HG03469 (cell line): ENCODE measurements at regions not wholly inside any gene's neighbourhood (a gene's known extent, or its start where the extent isn't known, plus 50 kb on each side); places are given as distances from the start of the nearest gene placed in this dataset.
"Not testable (repeated sequence)": the region's sequence is repeated elsewhere in the genome, so short reads cannot be mapped to it uniquely, and the experiment has no call there.

Experiments used
- ATAC-seq: cut with Tn5 transposase; IDR thresholded peaks from one replicate; pipeline ENCODE4 v1.9.1; 2021; ENCODE audit warnings: mild to moderate bottlenecking, moderate library complexity, moderate number of reproducible peaks; ENCODE audit not compliant: unreplicated experiment

GRCh38 chr22:23397613-23398567, 182.2 kb downstream of the IGLL1 start:
- no peak for ATAC-seq

- ATAC-seq, result no peak
Observed at GRCh38 chr22:23397008-23397612, 183.0 kb downstream of the IGLL1 start.

- no peak for ATAC-seq
Observed at GRCh38 chr22:23396362-23397007, 183.6 kb downstream of the IGLL1 start.

GRCh38 chr22:23395530-23396361, 184.3 kb downstream of the IGLL1 start:
- ATAC-seq, result no peak

GRCh38 chr22:23394525-23395326, 185.4 kb downstream of the IGLL1 start:
- no peak for ATAC-seq

GRCh38 chr22:23393721-23394320, 186.3 kb downstream of the IGLL1 start:
- ATAC-seq, result no peak

- not testable (repeated sequence) for ATAC-seq
Observed at GRCh38 chr22:23393199-23393598, 186.9 kb downstream of the IGLL1 start.

- ATAC-seq, result no peak
Observed at GRCh38 chr22:23392420-23393121, 187.5 kb downstream of the IGLL1 start.

GRCh38 chr22:23391022-23391421, 189.1 kb downstream of the IGLL1 start:
- no peak for ATAC-seq

GRCh38 chr22:23389271-23390071, 190.6 kb downstream of the IGLL1 start:
- ATAC-seq, result no peak

- no peak for ATAC-seq
Observed at GRCh38 chr22:23388517-23388890, 191.6 kb downstream of the IGLL1 start.

GRCh38 chr22:23387827-23388516, 192.1 kb downstream of the IGLL1 start:
- no peak for ATAC-seq

GRCh38 chr22:23386822-23387580, 193.1 kb downstream of the IGLL1 start:
- no peak for ATAC-seq

- ATAC-seq, result no peak
Observed at GRCh38 chr22:23385678-23386631, 194.1 kb downstream of the IGLL1 start.

- ATAC-seq, result no peak
Observed at GRCh38 chr22:23384923-23385677, 195.0 kb downstream of the IGLL1 start.
